Endometrium (tissue), 2 donors: ENCODE measurements at regions not wholly inside any gene's neighbourhood (a gene's known extent, or its start where the extent isn't known, plus 50 kb on each side); places are given as distances from the start of the nearest gene placed in this dataset.
"Not testable (repeated sequence)": the region's sequence is repeated elsewhere in the genome, so short reads cannot be mapped to it uniquely, and the experiment has no call there.

ENCODE experiments used
- FAIRE-seq: peaks from 2 replicates; lab custom pipeline; 2012; peaks lifted over from hg19 to GRCh38; lab: Jason Lieb, UNC
- donor health status: control.
- donor health status: control.

- FAIRE-seq, result no peak
Measured at GRCh38 chr5:7094626-7095025, 301.3 kb upstream of the ADCY2 start.

- FAIRE-seq, result no peak
Measured at GRCh38 chr5:7096294-7096693, 299.6 kb upstream of the ADCY2 start.

GRCh38 chr5:7105358-7105757, 290.6 kb upstream of the ADCY2 start:
- no peak for FAIRE-seq

GRCh38 chr5:7117961-7118360, 278.0 kb upstream of the ADCY2 start:
- no peak for FAIRE-seq

- FAIRE-seq, result no peak
Measured at GRCh38 chr5:7131680-7132079, 264.3 kb upstream of the ADCY2 start.

- FAIRE-seq, result no peak
Measured at GRCh38 chr5:7146886-7147285, 249.1 kb upstream of the ADCY2 start.

- FAIRE-seq, result no peak
Measured at GRCh38 chr5:7157083-7157482, 238.9 kb upstream of the ADCY2 start.

GRCh38 chr5:7169240-7169878, 226.6 kb upstream of the ADCY2 start:
- FAIRE-seq, result no peak

- FAIRE-seq, result not testable (repeated sequence)
Measured at GRCh38 chr5:7170785-7171184, 225.2 kb upstream of the ADCY2 start.

- no peak for FAIRE-seq
Measured at GRCh38 chr5:7179364-7179763, 216.6 kb upstream of the ADCY2 start.

- FAIRE-seq, result no peak
Measured at GRCh38 chr5:7181841-7182240, 214.1 kb upstream of the ADCY2 start.

GRCh38 chr5:7185742-7186141, 210.2 kb upstream of the ADCY2 start:
- no peak for FAIRE-seq

GRCh38 chr5:7186818-7187217, 209.1 kb upstream of the ADCY2 start:
- no peak for FAIRE-seq

GRCh38 chr5:7190712-7191250, 205.2 kb upstream of the ADCY2 start:
- peak; percentile 15 for FAIRE-seq

- FAIRE-seq, result no peak
Measured at GRCh38 chr5:7192016-7192415, 203.9 kb upstream of the ADCY2 start.

- FAIRE-seq, result no peak
Measured at GRCh38 chr5:7202846-7203245, 193.1 kb upstream of the ADCY2 start.

- FAIRE-seq, result no peak
Measured at GRCh38 chr5:7207979-7208378, 188.0 kb upstream of the ADCY2 start.

- no peak for FAIRE-seq
Measured at GRCh38 chr5:7208938-7209337, 187.0 kb upstream of the ADCY2 start.

GRCh38 chr5:7209658-7210057, 186.3 kb upstream of the ADCY2 start:
- FAIRE-seq, result no peak

- FAIRE-seq, result no peak
Measured at GRCh38 chr5:7210549-7210948, 185.4 kb upstream of the ADCY2 start.

GRCh38 chr5:7213525-7213924, 182.4 kb upstream of the ADCY2 start:
- FAIRE-seq, result no peak

GRCh38 chr5:7214906-7215416, 181.0 kb upstream of the ADCY2 start:
- no peak for FAIRE-seq

GRCh38 chr5:7218141-7218540, 177.8 kb upstream of the ADCY2 start:
- no peak for FAIRE-seq

GRCh38 chr5:7220156-7220555, 175.8 kb upstream of the ADCY2 start:
- no peak for FAIRE-seq
